Esophagus mucosa (tissue), 1 donor: ENCODE measurements at regions not wholly inside any gene's neighbourhood (a gene's known extent, or its start where the extent isn't known, plus 50 kb on each side); places are given as distances from the start of the nearest gene placed in this dataset.
A peak's percentile ranks its signal among the peaks of the same experiment; 100 is the strongest.
"Not testable (repeated sequence)": the region's sequence is repeated elsewhere in the genome, so short reads cannot be mapped to it uniquely, and the experiment has no call there.

Source experiments
- ATAC-seq: fragments of 200-7000 bp; cut with Tn5 transposase; one replicate; pipeline ENCODE4 v1.9.1; 2020
- donor health status: DM: yes; HTN: yes; CAD: no.

DNA sequence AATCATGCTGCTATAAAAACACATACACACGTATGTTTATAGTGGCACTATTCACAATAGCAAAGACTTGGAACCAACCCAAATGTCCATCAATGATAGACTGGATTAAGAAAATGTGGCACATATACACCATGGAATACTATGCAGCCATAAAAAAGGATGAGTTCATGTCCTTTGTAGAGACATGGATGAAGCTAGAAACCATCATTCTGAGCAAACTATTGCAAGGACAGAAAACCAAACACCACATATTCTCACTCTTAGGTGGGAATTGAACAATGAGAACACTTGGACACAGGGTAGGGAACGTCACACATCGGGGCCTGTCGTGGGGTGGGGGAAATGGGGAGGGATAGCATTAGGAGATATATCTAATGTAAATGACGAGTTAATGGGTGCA is 97.1 kb upstream of the PRKCQ start:
- ATAC-seq = not testable (repeated sequence)

- no peak for ATAC-seq
Observed at GRCh38 chr10:6674291-6674690, 94.2 kb upstream of the PRKCQ start.

GRCh38 chr10:6671976-6672375 is 91.9 kb upstream of the PRKCQ start:
- no peak for ATAC-seq

- no peak for ATAC-seq
Observed at GRCh38 chr10:6669269-6669859, 89.3 kb upstream of the PRKCQ start.

DNA sequence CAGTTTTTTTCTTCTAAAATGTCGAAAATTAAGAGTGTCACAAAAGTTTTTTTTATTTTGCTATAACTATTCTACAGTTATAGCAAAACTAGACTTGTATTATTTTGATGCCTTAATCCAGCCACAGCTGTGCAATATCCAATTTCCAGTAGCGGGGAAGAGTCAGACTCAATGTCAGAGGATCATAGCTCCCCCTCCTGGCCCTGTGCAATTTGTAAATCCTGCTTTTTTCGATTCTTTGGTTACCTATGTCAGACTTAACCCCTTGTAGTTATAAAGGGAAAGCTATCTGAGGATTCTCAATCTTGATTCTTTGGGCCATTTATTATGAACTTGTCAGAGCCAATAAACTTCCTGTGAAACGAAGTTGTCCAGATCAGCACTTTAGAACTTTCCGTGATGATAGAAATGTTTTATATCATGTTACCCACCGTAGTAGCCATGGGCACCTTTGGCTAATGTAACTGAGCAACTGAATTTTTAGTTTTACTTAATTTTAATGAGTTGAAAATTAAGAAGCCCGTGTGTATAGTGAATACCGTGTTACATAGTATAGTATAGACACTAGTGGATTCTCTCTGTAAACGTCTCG is 87.7 kb upstream of the PRKCQ start:
- peak; percentile 51 for ATAC-seq

- ATAC-seq = no peak
Observed at GRCh38 chr10:6667150-6667549, 87.1 kb upstream of the PRKCQ start.

DNA sequence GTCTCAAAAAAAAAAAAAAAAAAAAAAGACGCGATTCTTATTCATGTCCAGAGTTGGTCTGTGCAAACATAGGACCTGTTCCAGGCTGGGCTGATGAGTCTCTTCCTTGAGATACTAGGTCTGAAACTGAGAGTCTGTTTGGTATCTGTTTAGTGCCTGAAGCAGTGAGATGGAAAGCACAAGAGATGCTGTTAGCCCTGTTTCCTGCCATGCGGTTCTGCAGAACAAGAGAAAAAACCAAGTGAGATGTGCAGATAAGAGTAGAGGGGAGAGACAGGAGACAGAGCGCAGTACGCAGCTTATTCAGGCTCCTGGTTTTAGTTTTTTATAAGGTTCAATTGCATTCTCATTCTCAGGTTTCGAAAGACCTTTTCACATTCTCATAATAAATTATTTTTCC is 85.8 kb upstream of the PRKCQ start:
- no peak for ATAC-seq

- no peak for ATAC-seq
Observed at GRCh38 chr10:6660460-6660859, 80.4 kb upstream of the PRKCQ start.

DNA sequence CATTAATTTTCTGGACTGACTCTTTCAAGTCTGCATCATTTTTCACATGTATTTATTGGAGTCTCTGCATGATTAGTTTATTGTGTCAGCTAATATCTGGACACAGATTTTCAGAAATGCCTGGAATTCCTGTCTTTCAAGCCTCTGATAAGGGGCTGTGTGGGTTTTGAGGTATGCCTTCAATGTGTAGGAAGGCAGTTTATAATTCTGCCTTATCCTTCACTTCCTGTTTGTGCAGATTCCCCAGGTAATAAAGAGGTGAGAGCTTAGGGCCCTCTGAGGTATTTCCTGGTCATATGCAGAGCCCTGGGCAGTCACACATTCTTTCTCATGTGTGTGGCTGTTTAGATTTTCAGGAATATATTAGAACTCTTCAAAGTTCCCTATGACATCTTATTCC is 79.4 kb upstream of the PRKCQ start:
- ATAC-seq = peak; percentile 41

- no peak for ATAC-seq
Observed at GRCh38 chr10:6657669-6658068, 77.6 kb upstream of the PRKCQ start.

- ATAC-seq = no peak
Observed at GRCh38 chr10:6657196-6657595, 77.1 kb upstream of the PRKCQ start.

DNA sequence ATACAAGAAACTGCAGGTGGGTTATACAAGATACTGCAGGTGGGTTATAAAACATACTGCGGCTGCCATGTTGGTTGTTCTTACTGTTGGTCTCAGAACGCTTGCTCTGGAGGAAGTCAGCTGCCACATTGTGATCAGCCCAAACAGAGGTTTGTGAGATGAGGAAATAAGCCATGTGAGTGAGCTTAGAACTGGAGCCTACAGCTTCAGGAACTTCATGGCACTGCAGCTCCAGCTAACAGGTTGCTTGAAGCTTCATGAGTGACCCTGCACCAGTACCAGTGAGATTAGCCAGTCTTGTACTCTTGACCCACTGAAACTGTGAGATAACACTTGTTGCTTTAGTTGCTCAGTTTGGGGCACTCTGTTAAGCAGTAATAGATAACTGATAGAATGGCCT is 74.5 kb upstream of the PRKCQ start:
- no peak for ATAC-seq

- ATAC-seq = no peak
Observed at GRCh38 chr10:6650586-6650985, 70.5 kb upstream of the PRKCQ start.

- ATAC-seq = no peak
Observed at GRCh38 chr10:6649903-6650302, 69.8 kb upstream of the PRKCQ start.

DNA sequence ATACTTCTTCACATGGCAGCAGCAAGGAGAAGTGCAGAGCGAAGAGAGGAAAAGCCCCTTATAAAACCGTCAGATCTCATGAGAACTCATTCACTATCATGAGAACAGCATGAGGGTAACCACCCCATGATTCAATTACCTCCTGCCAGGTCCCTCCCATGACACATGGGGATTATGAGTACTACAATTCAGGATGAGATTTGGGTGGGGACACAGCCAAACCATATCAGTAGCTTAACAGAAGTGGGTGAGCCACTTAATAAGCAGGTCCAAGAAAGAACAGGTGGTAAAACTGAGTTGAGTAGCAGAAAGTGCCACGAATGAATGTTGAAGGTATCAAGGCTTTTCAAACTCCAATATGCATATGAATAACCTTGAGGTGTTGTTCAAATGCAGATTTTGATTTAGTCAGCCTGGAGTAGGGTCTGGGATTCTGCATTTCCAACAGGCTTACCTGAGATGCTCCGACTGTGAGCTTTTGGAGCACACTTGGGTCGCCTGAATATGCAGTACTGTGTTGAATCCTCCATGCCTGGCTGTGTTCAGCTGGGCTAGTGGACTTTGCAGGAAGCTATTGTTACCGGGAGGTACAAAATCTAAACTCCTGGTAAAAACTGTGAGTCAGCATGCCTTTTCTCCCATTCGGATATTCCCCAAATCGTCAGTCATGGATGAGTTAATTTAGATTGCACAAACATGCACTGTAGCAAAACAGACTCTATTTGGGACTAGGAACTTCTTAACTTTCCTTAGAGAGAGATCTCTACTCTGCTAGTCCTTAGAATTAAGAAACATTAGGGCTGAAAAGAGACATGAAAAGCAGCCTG is 69.0 kb upstream of the PRKCQ start:
- ATAC-seq = no peak

DNA sequence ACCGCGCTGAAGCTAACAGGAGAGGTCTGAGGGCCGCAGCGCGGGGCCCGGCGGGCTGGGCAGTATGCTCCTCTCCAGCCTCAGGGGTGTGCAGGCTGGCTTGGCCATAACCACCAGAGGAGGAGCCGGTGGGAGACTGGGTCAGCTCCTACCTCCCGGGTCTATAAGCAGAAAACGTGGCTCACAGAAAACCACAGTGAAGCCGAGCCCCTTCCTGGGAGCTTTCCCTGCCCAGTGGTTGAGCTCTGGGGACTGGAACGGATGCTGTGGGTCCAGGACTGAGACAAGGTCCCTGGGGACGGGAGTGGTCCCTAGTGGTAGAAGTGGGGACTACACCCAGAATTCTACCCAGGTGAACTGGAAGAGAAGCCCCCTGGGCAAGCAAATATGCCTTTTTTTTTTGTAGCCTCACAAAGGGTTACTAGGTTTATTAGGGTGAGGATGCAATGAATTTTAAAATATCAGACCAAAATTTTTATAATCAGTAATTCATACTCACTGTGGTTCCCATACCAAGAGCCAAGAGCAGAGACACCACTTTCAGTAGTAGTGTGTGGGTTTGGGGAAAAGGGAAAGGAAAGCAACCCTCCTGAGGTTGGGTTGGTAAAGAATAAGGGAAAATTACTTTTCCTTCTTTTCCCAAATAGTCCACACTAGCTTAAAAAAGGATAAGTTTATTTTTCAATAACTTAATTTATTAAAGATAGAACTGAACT is 67.9 kb upstream of the PRKCQ start:
- peak; percentile 46 for ATAC-seq

- no peak for ATAC-seq
Observed at GRCh38 chr10:6643962-6644361, 63.9 kb upstream of the PRKCQ start.

DNA sequence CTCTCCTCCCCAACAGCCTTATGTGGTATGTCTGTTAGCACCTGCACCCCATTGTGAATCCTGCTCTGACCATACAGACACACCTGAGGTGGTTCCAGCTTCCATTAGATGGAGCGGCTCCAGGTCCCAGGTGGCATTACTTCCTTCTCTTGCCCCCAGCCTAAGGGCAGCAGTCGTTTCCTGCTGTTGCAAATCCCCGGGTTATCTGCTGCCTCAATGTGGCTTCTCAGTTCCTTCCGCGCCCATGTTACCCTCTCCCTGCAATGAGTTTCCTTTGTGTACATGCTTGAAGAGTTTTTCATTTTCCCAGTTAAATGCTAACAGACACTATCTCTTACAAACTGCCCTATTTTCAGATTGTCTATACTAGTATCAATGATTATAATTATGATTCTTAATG is 62.8 kb upstream of the PRKCQ start:
- no peak for ATAC-seq

DNA sequence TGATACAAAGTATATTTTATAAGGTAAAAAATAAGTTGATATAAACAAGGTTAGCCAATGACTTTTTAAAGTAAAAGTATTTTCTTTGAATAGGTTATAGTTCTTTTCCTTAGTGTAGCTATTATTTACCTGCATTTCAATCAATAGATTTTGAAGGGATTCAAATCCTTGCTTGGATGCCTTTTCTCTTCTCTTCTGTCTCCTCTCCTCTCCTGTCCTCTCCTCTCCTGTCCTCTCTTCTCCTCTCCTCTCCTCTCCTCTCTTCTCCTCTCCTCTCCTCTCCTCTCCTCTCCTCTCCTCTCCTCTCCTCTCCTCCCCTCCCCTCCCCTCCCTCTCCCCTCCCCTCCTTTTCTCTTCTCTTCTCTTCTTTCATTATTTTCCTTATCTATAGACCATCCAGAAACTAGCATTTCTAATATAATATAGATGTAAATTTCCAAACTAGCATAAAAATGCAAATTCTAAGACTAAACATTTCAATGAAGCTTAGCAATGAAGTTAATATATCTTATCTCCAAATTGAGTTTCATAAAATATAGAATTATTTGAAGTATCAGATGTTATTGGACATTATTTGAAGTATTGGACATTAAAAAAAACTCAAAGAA is 60.5 kb upstream of the PRKCQ start:
- ATAC-seq = no peak

DNA sequence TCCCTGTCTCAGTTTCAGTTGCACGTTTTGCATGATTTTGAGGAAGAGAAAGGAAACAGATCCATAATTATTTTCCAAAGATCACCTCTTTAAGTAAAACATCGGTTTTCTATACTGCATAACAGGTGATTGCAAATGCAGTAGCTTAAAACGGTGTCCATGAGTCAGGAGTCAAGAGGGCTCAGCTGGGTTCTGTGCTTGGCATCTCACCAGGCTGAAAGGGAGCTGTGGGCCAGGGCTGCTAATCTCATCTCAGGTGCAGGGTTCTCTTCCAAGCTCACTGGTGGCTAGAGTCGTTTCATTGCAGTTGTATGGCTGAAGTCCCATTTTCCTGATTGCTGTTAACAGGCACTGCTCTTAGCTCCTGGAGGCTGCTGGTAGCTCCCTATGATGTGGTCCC is 57.0 kb upstream of the PRKCQ start:
- no peak for ATAC-seq

- ATAC-seq = no peak
Observed at GRCh38 chr10:6635784-6636183, 55.7 kb upstream of the PRKCQ start.
